Ovary (tissue), 3 donors: ENCODE measurements at regions not wholly inside any gene's neighbourhood (a gene's known extent, or its start where the extent isn't known, plus 50 kb on each side); places are given as distances from the start of the nearest gene placed in this dataset.

Source experiments
- CTCF ChIP-seq, 3 donors: fragments of 450-650 bp in 2 of 3; fragments of 200-600 bp in 1 of 3; IDR thresholded peaks; one replicate each; pipeline versions ENCODE4 v1.5.1 to v1.8.0; 2016 to 2022; ENCODE audit warnings: antibody characterized with exemption in 3 of 3, mild to moderate bottlenecking in 1 of 3
- EP300 ChIP-seq: sonication (generic); formaldehyde crosslinking; IDR thresholded peaks from one replicate; pipeline ENCODE4 v1.6.1; 2017; ENCODE audit warnings: antibody characterized with exemption
- POLR2A ChIP-seq: fragments of 450-650 bp; IDR thresholded peaks from one replicate; pipeline ENCODE4 v1.6.1; 2017; ENCODE audit warnings: antibody characterized with exemption, mild to moderate bottlenecking, moderate library complexity
- donor health status: DM: no; HTN: no; CAD: no.

GRCh38 chr2:105652014-105652796 lies 92.5 kb upstream of the NCK2 start:
- TF ChIP-seq POLR2A, result no peak
- no peak for TF ChIP-seq CTCF (IDR thresholded peaks at IDR 0.05)
- no peak for TF ChIP-seq EP300
